Loucy (cell line): ENCODE measurements at regions not wholly inside any gene's neighbourhood (a gene's known extent, or its start where the extent isn't known, plus 50 kb on each side); places are given as distances from the start of the nearest gene placed in this dataset.
"Not testable (repeated sequence)": the region's sequence is repeated elsewhere in the genome, so short reads cannot be mapped to it uniquely, and the experiment has no call there.

ENCODE experiments used
- EZH2phosphoT487 ChIP-seq: fragments of 200-600 bp; IDR thresholded peaks from 2 replicates; pipeline ENCODE4 v1.6.1; 2018; ENCODE audit warnings: antibody characterized with exemption, mild to moderate bottlenecking, moderate library complexity, borderline replicate concordance
- TF ChIP-seq, protein P1 (sequence below): fragments of 200-600 bp; sonication (generic); conservative IDR thresholded peaks from 2 replicates; pipeline ENCODE4 v1.5.1; 2014; ENCODE audit warnings: mild to moderate bottlenecking, antibody characterized with exemption, low read length

DNA sequence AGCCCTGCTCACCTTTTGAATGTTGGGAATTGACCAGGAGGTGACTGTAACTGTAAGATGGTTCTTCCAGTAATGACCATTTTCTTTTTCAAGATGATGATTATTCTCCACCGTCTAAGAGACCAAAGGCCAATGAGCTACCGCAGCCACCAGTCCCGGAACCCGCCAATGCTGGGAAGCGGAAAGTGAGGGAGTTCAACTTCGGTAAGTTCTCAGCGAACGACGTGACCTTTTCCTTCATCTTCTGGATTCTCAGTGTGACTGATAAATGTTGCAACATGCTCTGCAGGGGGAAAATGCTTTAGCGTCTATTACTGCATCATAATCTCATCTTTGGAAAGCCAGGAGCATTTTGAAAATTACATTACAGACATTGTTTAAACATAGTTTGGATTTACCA, 89.5 kb upstream of the SPDYE9 start:
- TF ChIP-seq, protein P1, sequence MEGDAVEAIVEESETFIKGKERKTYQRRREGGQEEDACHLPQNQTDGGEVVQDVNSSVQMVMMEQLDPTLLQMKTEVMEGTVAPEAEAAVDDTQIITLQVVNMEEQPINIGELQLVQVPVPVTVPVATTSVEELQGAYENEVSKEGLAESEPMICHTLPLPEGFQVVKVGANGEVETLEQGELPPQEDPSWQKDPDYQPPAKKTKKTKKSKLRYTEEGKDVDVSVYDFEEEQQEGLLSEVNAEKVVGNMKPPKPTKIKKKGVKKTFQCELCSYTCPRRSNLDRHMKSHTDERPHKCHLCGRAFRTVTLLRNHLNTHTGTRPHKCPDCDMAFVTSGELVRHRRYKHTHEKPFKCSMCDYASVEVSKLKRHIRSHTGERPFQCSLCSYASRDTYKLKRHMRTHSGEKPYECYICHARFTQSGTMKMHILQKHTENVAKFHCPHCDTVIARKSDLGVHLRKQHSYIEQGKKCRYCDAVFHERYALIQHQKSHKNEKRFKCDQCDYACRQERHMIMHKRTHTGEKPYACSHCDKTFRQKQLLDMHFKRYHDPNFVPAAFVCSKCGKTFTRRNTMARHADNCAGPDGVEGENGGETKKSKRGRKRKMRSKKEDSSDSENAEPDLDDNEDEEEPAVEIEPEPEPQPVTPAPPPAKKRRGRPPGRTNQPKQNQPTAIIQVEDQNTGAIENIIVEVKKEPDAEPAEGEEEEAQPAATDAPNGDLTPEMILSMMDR = not testable (repeated sequence)
- TF ChIP-seq EZH2phosphoT487 = not testable (repeated sequence)
